NCI-H524 treated with DMSO at 0.1 percent for 48 hours (cell line): ENCODE measurements at regions not wholly inside any gene's neighbourhood (a gene's known extent, or its start where the extent isn't known, plus 50 kb on each side); places are given as distances from the start of the nearest gene placed in this dataset.

Source experiments
- DNase-seq: peaks from one replicate; lab custom pipeline; 2025; lab: John Stamatoyannopoulos, UW

GRCh38 chr7:10888861-10889260 is 84.8 kb upstream of the PHF14 start:
- no peak for DNase-seq

DNA sequence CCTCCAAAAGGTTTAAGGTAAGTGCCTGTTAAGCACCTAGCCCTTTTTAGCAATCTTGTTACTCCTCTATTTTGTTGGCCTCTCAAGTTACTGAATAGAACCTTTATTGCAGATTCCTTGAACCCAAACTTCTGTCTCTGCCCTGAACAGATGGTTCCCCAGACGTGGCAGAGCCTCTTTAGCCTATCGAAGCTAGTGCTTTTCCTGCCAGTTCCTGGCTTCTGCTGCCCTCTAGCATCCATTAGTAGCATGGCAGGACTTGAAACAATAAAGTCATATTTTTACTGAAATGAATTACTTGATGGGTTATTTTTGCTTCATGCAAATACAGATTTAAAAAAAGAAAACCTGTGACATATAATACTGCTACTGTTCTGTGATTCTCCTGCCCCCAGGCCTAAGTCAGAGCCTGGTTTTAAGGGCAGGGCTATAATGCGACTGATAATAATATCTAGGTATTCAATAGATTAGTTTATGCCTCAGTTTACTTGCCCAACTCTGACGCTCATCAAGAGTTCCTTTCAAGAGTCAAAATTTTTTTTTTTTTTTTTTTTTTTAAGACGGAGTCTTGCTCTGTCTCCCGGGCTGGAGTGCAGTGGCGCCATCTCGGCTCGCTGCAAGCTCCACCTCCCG is 84.3 kb upstream of the PHF14 start:
- peak; percentile 93 for DNase-seq

DNA sequence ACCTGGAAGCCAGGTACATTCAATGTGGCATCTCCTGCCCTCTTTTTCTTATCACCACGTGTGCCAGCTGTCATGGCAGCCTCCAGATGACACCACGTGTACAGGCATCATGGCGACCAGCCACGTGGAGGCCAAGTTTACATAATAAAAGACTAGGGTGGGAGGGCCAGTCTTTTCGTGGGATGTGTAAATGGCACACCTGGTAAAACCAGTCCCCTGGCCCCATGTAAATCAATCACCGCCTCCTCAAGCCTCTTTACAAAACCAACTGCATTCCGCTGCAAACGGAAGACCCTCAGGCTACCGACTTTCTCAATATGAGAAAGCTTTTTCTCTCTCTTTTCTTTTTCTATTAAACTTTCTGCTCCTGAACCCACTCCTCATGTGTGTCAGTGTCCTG is 65.1 kb upstream of the PHF14 start:
- DNase-seq, result no peak

DNA sequence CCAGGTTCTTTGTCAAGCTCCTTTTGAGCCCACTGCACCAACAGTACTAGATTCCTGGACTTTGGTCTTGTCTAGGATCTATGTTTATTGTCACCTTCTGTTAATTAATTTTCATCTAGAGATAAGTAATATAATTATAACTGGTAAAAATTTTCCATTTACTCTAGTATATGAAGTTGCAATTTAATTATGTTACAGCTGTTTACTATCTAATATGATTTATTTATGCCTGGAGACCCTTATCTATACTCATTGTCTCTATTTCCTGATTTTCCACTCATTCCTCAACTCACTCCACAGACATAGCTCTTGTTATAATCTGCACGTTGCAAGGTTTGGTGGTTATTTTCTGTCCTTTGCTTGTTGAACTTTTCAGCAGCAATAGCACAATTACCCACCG is 63.2 kb upstream of the PHF14 start:
- DNase-seq, result no peak

GRCh38 chr7:10912077-10912476 is 61.6 kb upstream of the PHF14 start:
- no peak for DNase-seq

DNA sequence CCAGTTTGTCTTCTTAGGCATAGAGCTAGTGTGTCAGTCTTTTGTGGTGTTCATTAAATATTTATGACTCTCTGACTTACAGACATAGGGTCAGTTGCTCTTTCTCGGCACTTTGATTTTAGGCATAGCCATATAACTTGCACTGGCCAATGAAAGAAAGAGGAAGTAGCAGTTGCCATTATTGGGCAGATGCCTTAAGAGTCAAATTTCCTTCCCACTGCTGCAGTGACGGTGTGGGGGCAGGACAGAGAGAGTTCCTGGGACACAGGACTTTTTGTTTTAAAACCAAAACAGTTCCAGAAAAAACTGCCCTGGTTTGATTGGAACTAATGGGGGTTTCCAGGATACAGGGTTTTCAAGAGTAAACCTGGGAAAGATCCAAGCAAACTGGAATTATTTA is 60.2 kb upstream of the PHF14 start:
- DNase-seq, result no peak

DNA sequence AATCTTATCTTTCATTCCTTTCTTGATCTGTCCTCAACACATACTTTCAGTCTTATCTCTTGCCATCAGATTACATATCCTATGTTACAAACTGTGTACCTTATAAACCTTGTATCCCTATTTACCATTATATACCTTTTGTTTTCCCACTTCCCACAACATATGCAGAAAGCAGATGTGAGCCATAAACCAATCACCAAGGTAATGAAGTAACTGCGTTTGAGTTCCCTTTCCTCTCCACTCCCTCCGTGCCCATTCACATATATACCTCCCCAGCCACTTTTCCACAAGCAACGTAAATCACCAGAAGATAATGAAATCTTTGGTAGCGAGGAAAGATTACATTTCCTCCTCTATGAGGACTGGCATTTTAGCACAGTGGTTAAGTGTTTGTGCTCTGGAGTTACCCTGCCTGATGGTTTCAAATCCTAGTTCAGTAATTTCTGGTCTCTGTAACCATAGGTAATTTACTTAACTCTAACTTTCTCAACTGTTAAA is 55.5 kb upstream of the PHF14 start:
- no peak for DNase-seq

GRCh38 chr7:10919923-10920322 is 53.7 kb upstream of the PHF14 start:
- DNase-seq, result no peak
